HG03460 (cell line): ENCODE measurements at regions not wholly inside any gene's neighbourhood (a gene's known extent, or its start where the extent isn't known, plus 50 kb on each side); places are given as distances from the start of the nearest gene placed in this dataset.
"Not testable (repeated sequence)": the region's sequence is repeated elsewhere in the genome, so short reads cannot be mapped to it uniquely, and the experiment has no call there.

Source experiments
- ATAC-seq: cut with Tn5 transposase; IDR thresholded peaks from one replicate; pipeline ENCODE4 v1.9.1; 2021; ENCODE audit not compliant: unreplicated experiment

- ATAC-seq = not testable (repeated sequence)
Measured at GRCh38 chr4:12609212-12609875, 874.8 kb downstream of the RAB28 start.

GRCh38 chr4:12595986-12596385 is 888.2 kb downstream of the RAB28 start:
- ATAC-seq = no peak

- no peak for ATAC-seq
Measured at GRCh38 chr4:12595489-12595888, 888.7 kb downstream of the RAB28 start.

GRCh38 chr4:12588582-12588981 is 895.6 kb downstream of the RAB28 start:
- no peak for ATAC-seq

GRCh38 chr4:12586242-12587006 is 897.7 kb downstream of the RAB28 start:
- no peak for ATAC-seq

GRCh38 chr4:12584116-12584875 is 899.8 kb downstream of the RAB28 start:
- no peak for ATAC-seq

GRCh38 chr4:12583275-12583674 is 900.9 kb downstream of the RAB28 start:
- no peak for ATAC-seq

- ATAC-seq = no peak
Measured at GRCh38 chr4:12580787-12581186, 903.4 kb downstream of the RAB28 start.

- no peak for ATAC-seq
Measured at GRCh38 chr4:12579172-12579571, 905.0 kb downstream of the RAB28 start.

GRCh38 chr4:12576409-12576808 is 907.7 kb downstream of the RAB28 start:
- ATAC-seq = no peak

- no peak for ATAC-seq
Measured at GRCh38 chr4:12573716-12574115, 910.4 kb downstream of the RAB28 start.

GRCh38 chr4:12562476-12563140 is 921.5 kb downstream of the RAB28 start:
- ATAC-seq = no peak

GRCh38 chr4:12562021-12562420 is 922.1 kb downstream of the RAB28 start:
- no peak for ATAC-seq

- ATAC-seq = no peak
Measured at GRCh38 chr4:12555011-12555410, 929.1 kb downstream of the RAB28 start.

- ATAC-seq = no peak
Measured at GRCh38 chr4:12548678-12549077, 935.5 kb downstream of the RAB28 start.

- ATAC-seq = no peak
Measured at GRCh38 chr4:12545812-12546211, 938.3 kb downstream of the RAB28 start.

GRCh38 chr4:12538162-12538561 is 946.0 kb downstream of the RAB28 start:
- no peak for ATAC-seq

- no peak for ATAC-seq
Measured at GRCh38 chr4:12534684-12535083, 949.5 kb downstream of the RAB28 start.

GRCh38 chr4:12519426-12519825 is 964.7 kb downstream of the RAB28 start:
- ATAC-seq = no peak

GRCh38 chr4:12507868-12508481 is 976.2 kb downstream of the RAB28 start:
- ATAC-seq = no peak

- no peak for ATAC-seq
Measured at GRCh38 chr4:12500409-12500808, 983.7 kb downstream of the RAB28 start.
